NT2/D1 (cell line): ENCODE measurements at regions not wholly inside any gene's neighbourhood (a gene's known extent, or its start where the extent isn't known, plus 50 kb on each side); places are given as distances from the start of the nearest gene placed in this dataset.
"Not testable (repeated sequence)": the region's sequence is repeated elsewhere in the genome, so short reads cannot be mapped to it uniquely, and the experiment has no call there.

Experiments
- SUZ12 ChIP-seq: IDR thresholded peaks from 2 replicates; pipeline ENCODE4 v1.6.1; 2011; ENCODE audit not compliant: insufficient read length, insufficient read depth; ENCODE audit errors: extremely low read depth
- YY1 ChIP-seq: IDR thresholded peaks from 2 replicates; pipeline ENCODE4 v1.6.1; 2011; ENCODE audit not compliant: insufficient read length, insufficient read depth
- ZNF274 ChIP-seq: IDR thresholded peaks from 2 replicates; pipeline ENCODE4 v1.6.1; 2011; ENCODE audit warnings: mild to moderate bottlenecking, low read depth, low read length

GRCh38 chr7:76809856-76810255, 182.8 kb upstream of the POMZP3 start:
- not testable (repeated sequence) for TF ChIP-seq SUZ12, ZNF274, YY1
